Heart right ventricle (tissue), 16 donors: ENCODE measurements at regions not wholly inside any gene's neighbourhood (a gene's known extent, or its start where the extent isn't known, plus 50 kb on each side); places are given as distances from the start of the nearest gene placed in this dataset.

Experiments used
- ATAC-seq, 8 donors: fragments of 200-7000 bp; cut with Tn5 transposase; one replicate each; pipeline ENCODE4 v1.9.1; 2020; ENCODE audit warnings: mild to moderate bottlenecking in 8 of 8, moderate library complexity in 8 of 8, moderate number of reproducible peaks in 1 of 8
- DNase-seq, 2 donors: peaks; one replicate each; pipeline ENCODE4 v3.0.0-alpha.2; 2020
- H3K27ac ChIP-seq, 10 donors: fragments of 200-600 bp; sonication (generic) in 2 of 10; one replicate each; pipeline versions ENCODE4 v1.5.0 to v1.8.0; 2020 to 2022; ENCODE audit warnings: mild to moderate bottlenecking in 3 of 10
- H3K27me3 ChIP-seq, 7 donors: fragments of 200-600 bp; one replicate each; pipeline ENCODE4 v1.8.0; 2021 to 2022; ENCODE audit warnings: mild to moderate bottlenecking in 2 of 7
- H3K36me3 ChIP-seq, 9 donors: fragments of 200-600 bp; sonication (generic) in 1 of 9; one replicate each; pipeline versions ENCODE4 v1.5.0 to v1.8.0; 2020 to 2022; ENCODE audit warnings: mild to moderate bottlenecking in 2 of 9
- H3K4me1 ChIP-seq, 9 donors: fragments of 200-600 bp; sonication (generic) in 1 of 9; one replicate each; pipeline versions ENCODE4 v1.5.0 to v1.8.0; 2020 to 2022; ENCODE audit warnings: mild to moderate bottlenecking in 4 of 9
- H3K4me3 ChIP-seq, 10 donors: fragments of 200-600 bp; sonication (generic) in 2 of 10; one replicate each; pipeline versions ENCODE4 v1.5.0 to v1.8.0; 2020 to 2022; ENCODE audit warnings: mild to moderate bottlenecking in 7 of 10, moderate library complexity in 2 of 10
- H3K9me3 ChIP-seq, 11 donors: fragments of 200-600 bp in 10 of 11; sonication (generic) in 2 of 11; one replicate each; pipeline versions ENCODE4 v1.5.0 to v1.8.0; 2013 to 2022; ENCODE audit warnings: mild to moderate bottlenecking in 2 of 11, control low read depth in 1 of 11, moderate library complexity in 1 of 11
- CTCF ChIP-seq, 9 donors: fragments of 200-600 bp; sonication (generic) in 2 of 9; IDR thresholded peaks; one replicate each; pipeline versions ENCODE4 v1.5.0 to v1.8.0; 2021 to 2022; ENCODE audit warnings: antibody characterized with exemption in 9 of 9, mild to moderate bottlenecking in 5 of 9, moderate library complexity in 1 of 9
- WGBS, 2 donors: extraction: QIAGEN DNeasy Blood & Tissue Kit; methylation state at CpG; one replicate each; pipeline ENCODE4 v1.1.7; 2013; ENCODE audit warnings: inconsistent platforms in 1 of 2; 5-methylcytosine and 5-hydroxymethylcytosine counted together
- intact Hi-C, 10 donors: fragments of 100-400 bp; cut with DNase I; formaldehyde crosslinking; loops; one replicate each; pipeline versions ENCODE4 v1.11.1 to v1.14.2; 2022
- donor health status: Arrhythmogenic right ventricular cardiomyopathy.
- donor health status: ischemic (EF 13 %, LVEDD 7.1; RV severe dilation, severe dysfunction).
- donor health status: healthy with polysubstance abuse.
- donor health status: DM: no; HTN: yes; CAD: no.
- donor health status: DM: no; HTN: no; CAD: no.
- donor health status: ischemic (EF 25% LVEDD 6.9; RV normal size, moderate dysfunction).
- donor health status: ischemic (EF 25% LVEDD 5.7; RV mildly dilated, moderate dysfunction).
- donor health status: healthy.
- donor health status: DM: yes; HTN: yes; CAD: no.
- donor health status: Ischemic cardiomyopathy.
- donor health status: ischemic (EF 35%, LVEDD 5.7; RV mildly dilated, moderate dysfunction).
- donor health status: nonischemic (EF 11% LVEDD 7.7; RV severe dilation, severe dysfunction).
- donor health status: DM: yes; HTN: yes; CAD: no.
- donor health status: PGD.
- donor health status: ischemic (EF 29% LVEDD 5.4; RV normal size, mild dysfunction).
- donor health status: nonischemic (EF 23%, LVEDD 6.1; RV moderate dilation, normal function).

GRCh38 chr1:119302011-119302410, 66.6 kb upstream of the HAO2 start:
- H3K36me3 ChIP-seq, result no peaks in the 10 kb centered on the region
- no peak for TF ChIP-seq CTCF (IDR thresholded peaks at IDR 0.05)
- 89 to 90% methylated on average over 3 of the region's 3 CpGs for WGBS, 2 donors
- no peak overlapping the region for H3K4me3 ChIP-seq
- DNase-seq (no peak), ATAC-seq (no peak)
- H3K9me3 ChIP-seq, result no peaks in the 10 kb centered on the region
- H3K27ac ChIP-seq, result no peak overlapping the region
- intact Hi-C loops, result no loop called here
- no peaks in the 10 kb centered on the region for H3K27me3 ChIP-seq
- H3K4me1 ChIP-seq, result no peaks in the 10 kb centered on the region

GRCh38 chr1:119308130-119308700, 60.4 kb upstream of the HAO2 start:
- Histone ChIP-seq H3K9me3 (no peaks in the 10 kb centered on the region), H3K4me3 (no peak overlapping the region), H3K4me1 (no peaks in the 10 kb centered on the region), H3K27ac (no peak overlapping the region), H3K36me3 (no peaks in the 10 kb centered on the region), H3K27me3 (no peaks in the 10 kb centered on the region)
- no peak for ATAC-seq
- WGBS, 2 donors, result 59 to 64% methylated on average over 3 of the region's 3 CpGs
- no peak for DNase-seq
- intact Hi-C loops, result no loop called here
- TF ChIP-seq CTCF (IDR thresholded peaks at IDR 0.05), result no peak

GRCh38 chr1:119308806-119309205, 59.8 kb upstream of the HAO2 start:
- 92 to 97% methylated on average over 2 of the region's 2 CpGs for WGBS, 2 donors
- intact Hi-C loops, result no loop called here
- H3K27ac ChIP-seq, result no peak overlapping the region
- H3K4me3 ChIP-seq, result no peak overlapping the region
- no peaks in the 10 kb centered on the region for H3K36me3 ChIP-seq
- DNase-seq (no peak), ATAC-seq (no peak)
- H3K27me3 ChIP-seq, result no peaks in the 10 kb centered on the region
- H3K9me3 ChIP-seq, result no peaks in the 10 kb centered on the region
- TF ChIP-seq CTCF (IDR thresholded peaks at IDR 0.05), result no peak
- H3K4me1 ChIP-seq, result no peaks in the 10 kb centered on the region

- H3K36me3 ChIP-seq, result no peaks in the 10 kb centered on the region
- DNase-seq (no peak), ATAC-seq (no peak)
- no peak for TF ChIP-seq CTCF (IDR thresholded peaks at IDR 0.05)
- 43 to 54% methylated on average over 3 of the region's 3 CpGs for WGBS, 2 donors
- no peak overlapping the region for H3K27ac ChIP-seq
- H3K27me3 ChIP-seq, result no peaks in the 10 kb centered on the region
- H3K4me1 ChIP-seq, result no peaks in the 10 kb centered on the region
- H3K9me3 ChIP-seq, result no peaks in the 10 kb centered on the region
- H3K4me3 ChIP-seq, result no peak overlapping the region
- intact Hi-C loops, result no loop called here
Measured at GRCh38 chr1:119310301-119310700, 58.3 kb upstream of the HAO2 start.
